ENCODE measurements at regions not wholly inside any gene's neighbourhood (a gene's known extent, or its start where the extent isn't known, plus 50 kb on each side); places are given as distances from the start of the nearest gene placed in this dataset.
"Not testable (repeated sequence)": the region's sequence is repeated elsewhere in the genome, so short reads cannot be mapped to it uniquely, and the experiment has no call there.

GRCh38 chr7:150060259-150061221 lies 186.8 kb downstream of the ATP6V0E2 start:
- H3K27me3 ChIP-seq (replicated peaks in 1 of 2; ENCODE audit: control insufficient read depth in 2 of 2, insufficient read depth in 2 of 2, low read length in 1 of 2); CTCF ChIA-PET; POLR2A ChIA-PET; H3K9ac ChIP-seq (ENCODE audit: control insufficient read depth, insufficient read depth, low read length); H3K4me1 ChIP-seq (ENCODE audit: control insufficient read depth, insufficient read depth, low read length); H3K27ac ChIP-seq (ENCODE audit: control insufficient read depth, insufficient read depth); H3K36me3 ChIP-seq (ENCODE audit: control insufficient read depth in 2 of 2, insufficient read depth in 2 of 2, low read length in 1 of 2); H3K4me2 ChIP-seq (ENCODE audit: control insufficient read depth, insufficient read depth); H3K79me2 ChIP-seq (ENCODE audit: control insufficient read depth, insufficient read depth, low read length); H2AFZ ChIP-seq (ENCODE audit: control insufficient read depth, low read depth, low read length); H3K9me3 ChIP-seq (replicated peaks; ENCODE audit: control insufficient read depth, insufficient read depth, low read length); BruUV-seq (replicated peaks); SMC1A ChIA-PET (ENCODE audit: uncharacterized antibody, unreplicated experiment); H4K20me1 ChIP-seq (ENCODE audit: control insufficient read depth, insufficient read depth); H3K4me3 ChIP-seq; intact Hi-C loops (cut with micrococcal nuclease; ENCODE audit: unreplicated experiment); RAD21 ChIA-PET (ENCODE audit: unreplicated experiment); DNase-seq (ENCODE audit: low read depth, low spot score): not testable (repeated sequence)
- TF ChIP-seq CTCF (IDR thresholded peaks at IDR 0.05 in 2 of 3, conservative IDR thresholded peaks at IDR 0.05 in 1 of 3; ENCODE audit: control insufficient read depth in 2 of 3, extremely low read depth in 1 of 3, insufficient read depth in 1 of 3, low read depth in 3 of 3, low read length in 3 of 3) (peak in 2 of 3 experiments; percentile 6 to 32; a peak in 2 of 6 replicates), RAD21 (IDR thresholded peaks at IDR 0.05; ENCODE audit: insufficient read depth, low read depth, low read length) (0 out of 2 replicates have a peak, but pooled peaks have one; percentile 36)
- ATAC-seq (peak; percentile 100), FAIRE-seq (peak; percentile 83)
- in situ Hi-C loops (cut with MboI): loop anchor here (25.0 kb wide), 1 partner anchor 352 kb away; a partner anchor contains a TSS
- 12% methylated on average over 11 of the region's 16 CpGs for WGBS (ENCODE audit: insufficient coverage, insufficient replicate concordance, low lambda C conversion rate, missing lambda C conversion rate)

GRCh38 chr7:150063195-150063594 lies 189.4 kb downstream of the ATP6V0E2 start:
- DNase-seq (ENCODE audit: low read depth, low spot score); RAD21 ChIA-PET (ENCODE audit: unreplicated experiment); H3K36me3 ChIP-seq (ENCODE audit: control insufficient read depth in 2 of 2, insufficient read depth in 2 of 2, low read length in 1 of 2); intact Hi-C loops (cut with micrococcal nuclease; ENCODE audit: unreplicated experiment); H3K9me3 ChIP-seq (replicated peaks; ENCODE audit: control insufficient read depth, insufficient read depth, low read length); POLR2A ChIA-PET; H3K4me2 ChIP-seq (ENCODE audit: control insufficient read depth, insufficient read depth); H4K20me1 ChIP-seq (ENCODE audit: control insufficient read depth, insufficient read depth); H3K9ac ChIP-seq (ENCODE audit: control insufficient read depth, insufficient read depth, low read length); CTCF ChIA-PET; FAIRE-seq; H3K27me3 ChIP-seq (replicated peaks in 1 of 2; ENCODE audit: control insufficient read depth in 2 of 2, insufficient read depth in 2 of 2, low read length in 1 of 2); SMC1A ChIA-PET (ENCODE audit: uncharacterized antibody, unreplicated experiment); H3K27ac ChIP-seq (ENCODE audit: control insufficient read depth, insufficient read depth); H2AFZ ChIP-seq (ENCODE audit: control insufficient read depth, low read depth, low read length); H3K79me2 ChIP-seq (ENCODE audit: control insufficient read depth, insufficient read depth, low read length); BruUV-seq (replicated peaks); H3K4me3 ChIP-seq; ATAC-seq; H3K4me1 ChIP-seq (ENCODE audit: control insufficient read depth, insufficient read depth, low read length): not testable (repeated sequence)
- in situ Hi-C loops (cut with MboI): loop anchor here (25.0 kb wide), 1 partner anchor 349 kb away; a partner anchor contains a TSS
- 31% methylated on average over 1 of the region's 1 CpG for WGBS (ENCODE audit: insufficient coverage, insufficient replicate concordance, low lambda C conversion rate, missing lambda C conversion rate)

GRCh38 chr7:150069555-150070313 lies 196.0 kb downstream of the ATP6V0E2 start:
- H3K9ac ChIP-seq (ENCODE audit: control insufficient read depth, insufficient read depth, low read length); H2AFZ ChIP-seq (ENCODE audit: control insufficient read depth, low read depth, low read length); H3K4me1 ChIP-seq (ENCODE audit: control insufficient read depth, insufficient read depth, low read length); FAIRE-seq; H3K27me3 ChIP-seq (replicated peaks in 1 of 2; ENCODE audit: control insufficient read depth in 2 of 2, insufficient read depth in 2 of 2, low read length in 1 of 2); H3K36me3 ChIP-seq (ENCODE audit: control insufficient read depth in 2 of 2, insufficient read depth in 2 of 2, low read length in 1 of 2); intact Hi-C loops (cut with micrococcal nuclease; ENCODE audit: unreplicated experiment); H3K4me3 ChIP-seq; H3K79me2 ChIP-seq (ENCODE audit: control insufficient read depth, insufficient read depth, low read length); ATAC-seq; SMC1A ChIA-PET (ENCODE audit: uncharacterized antibody, unreplicated experiment); H3K27ac ChIP-seq (ENCODE audit: control insufficient read depth, insufficient read depth); H3K9me3 ChIP-seq (replicated peaks; ENCODE audit: control insufficient read depth, insufficient read depth, low read length); BruUV-seq (replicated peaks); H3K4me2 ChIP-seq (ENCODE audit: control insufficient read depth, insufficient read depth); POLR2A ChIA-PET; DNase-seq (ENCODE audit: low read depth, low spot score); RAD21 ChIA-PET (ENCODE audit: unreplicated experiment); CTCF ChIA-PET; H4K20me1 ChIP-seq (ENCODE audit: control insufficient read depth, insufficient read depth): not testable (repeated sequence)
- 26% methylated on average over 10 of the region's 10 CpGs for WGBS (ENCODE audit: insufficient coverage, insufficient replicate concordance, low lambda C conversion rate, missing lambda C conversion rate)
- in situ Hi-C loops (cut with MboI): loop anchor here (25.0 kb wide), 1 partner anchor 343 kb away; a partner anchor contains a TSS
